HG02798 (cell line): ENCODE measurements at regions not wholly inside any gene's neighbourhood (a gene's known extent, or its start where the extent isn't known, plus 50 kb on each side); places are given as distances from the start of the nearest gene placed in this dataset.

Experiments
- ATAC-seq: cut with Tn5 transposase; IDR thresholded peaks from one replicate; pipeline ENCODE4 v1.9.1; 2021; ENCODE audit warnings: mild to moderate bottlenecking; ENCODE audit not compliant: unreplicated experiment, poor library complexity

DNA sequence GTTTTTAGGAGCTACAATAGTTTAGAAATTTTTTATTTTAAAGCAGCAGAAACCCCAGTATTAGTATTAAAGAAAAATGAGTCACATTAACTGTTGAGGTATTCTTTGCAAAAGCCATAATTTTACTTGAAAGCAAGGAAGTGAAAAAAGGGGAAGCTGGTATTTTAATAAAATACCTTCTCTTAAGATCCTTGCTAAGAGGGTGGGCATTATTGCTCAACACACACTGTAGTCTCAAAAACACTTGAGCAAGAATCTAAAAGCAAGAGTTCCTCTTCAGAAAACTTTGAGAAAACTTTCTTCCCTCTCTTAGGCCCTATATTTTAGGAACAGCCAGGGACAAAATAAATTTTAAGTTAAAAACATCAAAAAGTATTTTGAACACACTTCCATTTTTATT, 259.4 kb upstream of the DIAPH2 start:
- no peak for ATAC-seq

DNA sequence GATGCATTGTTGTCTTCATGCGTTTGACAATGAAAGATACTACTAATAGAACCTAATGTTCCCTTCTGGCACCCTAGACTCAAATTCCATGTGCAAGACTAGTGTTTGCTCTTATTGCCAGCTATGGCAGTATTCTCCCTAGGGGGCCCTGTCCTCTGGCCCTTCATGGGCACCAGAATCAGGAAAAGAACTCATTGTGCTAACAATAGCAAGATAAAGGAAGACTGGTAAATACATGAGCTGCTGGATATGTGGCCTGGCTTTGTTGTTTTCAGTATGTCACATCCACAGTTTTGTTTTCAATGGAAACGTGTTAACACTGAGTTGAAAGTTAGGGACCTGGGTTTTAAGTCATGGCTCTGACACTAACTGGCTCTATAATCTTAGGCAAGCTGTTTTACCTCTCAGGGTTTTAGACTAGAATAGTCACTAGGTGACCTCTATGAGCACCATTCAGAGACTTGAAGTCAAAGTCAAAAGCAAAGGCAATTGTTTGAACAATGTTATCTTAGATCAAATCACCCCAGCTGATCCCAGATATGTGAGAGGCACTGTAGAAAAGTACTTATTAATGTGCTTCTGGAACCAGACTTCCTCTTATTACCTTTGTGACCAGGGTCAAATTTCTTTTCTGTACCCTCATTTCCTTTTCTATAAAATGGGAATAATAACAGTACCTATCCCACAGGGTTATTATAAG, 253.7 kb upstream of the DIAPH2 start:
- ATAC-seq, result no peak

DNA sequence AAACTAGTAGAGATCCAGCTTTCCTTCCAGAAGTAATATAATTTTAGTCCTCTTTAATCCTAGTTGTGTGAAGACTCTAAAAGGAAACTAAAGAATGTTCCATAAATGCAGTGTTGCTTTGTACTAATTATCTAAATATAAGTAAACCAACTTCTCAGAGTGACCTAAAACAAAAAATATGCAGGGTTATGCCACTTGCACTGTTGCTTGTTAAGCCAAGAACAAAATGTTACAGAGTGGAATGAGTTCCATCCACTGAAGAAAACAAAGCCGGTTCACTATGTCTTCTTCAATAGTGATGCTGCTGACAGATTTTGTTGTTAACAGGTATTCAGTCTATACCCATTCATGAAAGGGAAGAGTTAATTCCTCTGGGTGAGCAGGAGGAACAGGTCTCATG, 252.0 kb upstream of the DIAPH2 start:
- ATAC-seq, result no peak

DNA sequence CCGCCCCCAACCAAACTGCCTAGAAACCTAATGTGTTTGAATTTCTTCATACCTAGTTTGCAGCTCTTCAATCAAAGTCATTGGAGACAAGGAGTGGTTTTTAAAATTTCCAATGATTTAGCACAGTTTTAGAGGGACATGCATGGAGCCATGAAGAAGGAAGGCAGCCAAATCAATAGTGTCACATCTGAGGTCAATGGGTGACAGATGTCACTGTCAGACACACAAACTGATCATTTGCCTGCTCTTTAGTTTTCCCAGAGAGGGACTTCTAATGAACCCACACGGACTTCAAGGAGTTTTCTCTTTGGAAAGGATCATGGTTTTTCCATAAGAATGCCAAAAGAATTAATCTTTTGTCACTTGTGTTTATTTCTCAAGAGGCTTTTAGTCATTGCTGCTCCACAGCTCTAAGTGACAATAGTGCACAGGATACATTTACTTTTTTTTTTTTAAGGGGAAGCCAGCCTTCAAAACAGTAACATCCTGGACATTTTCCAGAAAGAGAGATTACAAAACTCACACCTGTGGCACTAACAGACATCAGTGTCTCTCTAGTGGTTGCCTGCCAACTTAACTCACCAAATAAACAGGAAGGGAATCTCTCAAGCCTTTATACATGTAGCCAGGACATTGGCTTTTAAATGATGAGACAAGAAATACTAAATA, 251.1 kb upstream of the DIAPH2 start:
- ATAC-seq, result no peak

DNA sequence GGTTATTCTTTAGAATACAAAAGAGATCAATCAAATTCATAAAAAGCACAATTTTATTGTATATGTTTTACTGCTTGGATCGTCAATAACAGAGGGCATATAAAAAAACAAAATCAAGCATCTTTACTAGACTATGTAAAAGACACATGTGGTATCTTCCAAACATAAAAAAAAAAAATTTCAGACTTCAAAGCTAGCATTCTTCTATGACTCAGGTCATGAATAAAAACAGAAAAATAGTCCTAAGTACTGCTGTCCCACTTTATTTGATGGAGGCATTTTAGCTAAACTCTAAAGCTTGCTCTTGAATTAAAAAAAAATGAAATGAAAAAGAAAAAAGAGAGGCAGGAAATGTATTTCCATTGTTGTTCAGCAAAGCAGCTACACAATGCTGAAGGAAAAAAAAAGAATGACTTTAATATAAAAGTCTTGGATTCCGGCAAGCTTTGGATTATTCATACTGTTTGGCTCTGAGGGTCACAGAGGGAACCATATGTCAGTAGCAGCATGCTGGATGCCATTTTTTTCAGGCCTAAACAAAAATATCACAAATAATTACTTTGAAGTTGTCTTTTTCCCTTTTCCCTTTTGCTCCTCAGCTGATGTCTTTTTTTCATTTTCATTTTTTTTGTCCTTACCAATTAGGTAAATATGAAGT, 249.1 kb upstream of the DIAPH2 start:
- no peak for ATAC-seq

DNA sequence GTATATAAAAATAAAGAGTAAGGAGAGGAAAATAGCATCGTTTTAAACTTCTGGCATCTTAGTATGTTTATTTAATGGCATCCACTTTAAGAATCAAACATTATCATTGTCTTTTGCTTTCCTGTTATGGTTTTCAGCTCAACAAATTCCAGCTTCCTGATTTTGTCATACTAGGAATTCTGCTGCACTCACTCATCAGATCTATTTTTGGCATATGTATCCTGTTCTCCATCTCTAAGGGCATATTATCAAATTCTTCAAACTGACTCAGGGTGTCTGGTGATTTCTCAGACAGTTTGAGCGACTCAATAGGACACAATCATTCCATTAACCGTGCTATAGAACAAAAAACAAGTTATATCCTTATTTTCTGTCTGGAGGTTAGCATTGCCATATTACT, 248.5 kb upstream of the DIAPH2 start:
- ATAC-seq, result no peak

DNA sequence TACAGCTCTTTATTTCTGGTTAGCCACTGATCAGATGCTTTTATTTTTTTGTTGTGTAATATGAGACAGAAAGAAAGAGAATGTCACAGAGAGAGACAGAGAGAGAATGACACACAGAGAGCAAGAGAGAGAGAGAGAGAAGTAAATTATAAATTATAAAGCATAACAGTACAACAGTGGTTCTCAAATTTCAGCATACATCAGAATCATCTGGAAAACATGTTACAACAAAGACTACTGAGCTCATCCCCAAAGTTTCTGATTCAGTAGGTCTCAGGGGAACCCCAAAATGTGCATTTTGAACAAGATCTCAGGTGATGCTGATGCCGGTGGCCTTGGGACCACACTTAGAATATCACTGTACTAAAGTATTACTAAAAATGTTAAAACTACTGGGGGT, 245.8 kb upstream of the DIAPH2 start:
- no peak for ATAC-seq

DNA sequence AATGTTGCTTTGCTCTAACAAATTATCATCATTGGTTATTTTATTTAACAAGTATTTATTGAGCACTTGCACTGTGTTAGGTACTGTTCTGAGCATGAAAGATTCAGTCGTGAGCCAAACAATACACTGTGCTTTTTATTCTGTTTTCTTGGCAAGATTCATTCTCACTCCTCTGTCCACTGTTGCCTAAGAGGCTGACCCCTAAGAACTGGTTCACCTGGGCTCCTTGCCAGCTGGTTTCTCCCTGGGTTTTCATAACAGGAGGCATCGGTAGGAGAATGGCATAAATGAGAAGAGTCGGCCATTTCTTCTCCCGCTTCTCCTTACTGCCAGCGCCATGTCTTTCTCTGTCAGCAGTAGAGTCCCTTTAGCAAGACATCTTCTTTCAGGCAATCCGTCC, 243.7 kb upstream of the DIAPH2 start:
- no peak for ATAC-seq

DNA sequence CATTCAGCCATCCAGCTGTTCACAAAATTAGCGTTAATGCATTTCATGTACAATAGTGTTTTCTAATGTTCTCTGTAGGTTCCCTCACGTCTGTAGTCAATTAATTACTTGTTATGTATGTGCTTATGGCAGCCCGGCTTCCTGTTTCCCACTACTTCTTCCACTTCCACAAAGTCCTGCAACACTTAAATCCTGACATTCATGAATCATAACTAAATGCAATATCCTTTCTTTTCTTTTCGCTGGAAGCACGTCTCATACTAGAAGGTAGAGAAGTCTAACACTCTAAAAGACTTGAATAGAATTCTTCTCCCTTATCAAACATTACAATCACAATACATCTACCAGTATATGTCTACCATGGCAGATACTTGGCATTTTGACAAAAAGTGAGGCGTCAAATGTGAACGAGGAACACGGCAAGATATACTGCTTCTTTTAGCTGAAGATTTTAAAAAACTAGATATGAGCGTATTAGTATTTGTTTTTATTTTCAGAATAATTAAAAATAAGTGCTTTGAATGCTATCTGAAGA, 239.0 kb upstream of the DIAPH2 start:
- no peak for ATAC-seq

DNA sequence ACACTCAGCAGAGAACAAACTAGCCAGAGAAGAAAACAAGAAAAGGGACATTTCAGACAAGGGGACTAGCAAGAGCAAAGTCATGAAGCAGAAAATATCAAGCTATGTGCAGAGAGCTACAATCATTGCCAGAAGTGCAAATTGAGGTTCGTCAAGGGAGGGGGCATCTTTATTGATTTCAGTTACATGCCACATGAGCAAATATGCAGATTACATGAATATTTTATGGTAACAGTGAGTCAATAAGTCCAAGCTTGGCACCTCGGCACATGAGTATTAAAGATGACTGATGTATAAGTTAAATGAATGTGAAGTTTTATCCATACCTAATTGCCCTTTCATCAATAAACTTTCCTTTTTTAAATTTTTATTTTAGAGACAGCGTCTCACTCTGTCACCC, 238.1 kb upstream of the DIAPH2 start:
- no peak for ATAC-seq

DNA sequence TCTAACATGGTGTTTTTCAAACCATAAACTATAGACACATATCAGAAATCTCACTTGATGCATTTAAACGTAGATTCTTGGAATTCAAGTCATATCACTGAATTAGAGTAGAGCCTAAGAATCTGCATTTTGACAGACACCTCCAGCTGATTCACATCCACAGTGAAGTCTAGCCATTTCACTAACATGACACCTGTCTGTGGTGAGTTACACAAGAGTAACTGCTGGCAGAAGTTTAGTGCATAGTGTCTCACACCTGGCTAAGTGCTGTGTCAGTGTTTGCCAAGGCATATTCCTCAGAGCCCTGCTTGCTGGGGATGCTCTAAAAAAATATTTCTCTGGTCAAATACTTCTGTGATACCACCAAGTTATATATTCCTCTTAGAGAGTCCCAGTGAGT, 237.5 kb upstream of the DIAPH2 start:
- no peak for ATAC-seq

DNA sequence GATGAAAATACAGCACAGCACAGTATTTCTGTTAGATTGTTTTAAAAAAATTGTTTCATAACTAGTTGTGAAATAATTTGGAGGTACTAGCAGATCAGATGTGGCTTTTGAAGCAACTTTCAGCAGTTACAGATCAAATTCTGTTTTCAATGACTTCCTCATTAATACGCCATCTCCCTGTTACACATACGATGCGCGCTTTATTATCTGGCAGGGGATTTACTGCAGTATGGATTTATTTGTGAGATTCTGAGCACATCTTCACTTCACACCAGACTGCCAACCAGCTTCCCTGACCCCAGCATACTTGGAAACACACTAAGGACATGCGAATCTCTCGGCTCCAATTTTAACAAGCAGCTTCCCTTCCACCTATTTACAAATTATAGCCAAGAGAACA, 235.5 kb upstream of the DIAPH2 start:
- ATAC-seq, result no peak

DNA sequence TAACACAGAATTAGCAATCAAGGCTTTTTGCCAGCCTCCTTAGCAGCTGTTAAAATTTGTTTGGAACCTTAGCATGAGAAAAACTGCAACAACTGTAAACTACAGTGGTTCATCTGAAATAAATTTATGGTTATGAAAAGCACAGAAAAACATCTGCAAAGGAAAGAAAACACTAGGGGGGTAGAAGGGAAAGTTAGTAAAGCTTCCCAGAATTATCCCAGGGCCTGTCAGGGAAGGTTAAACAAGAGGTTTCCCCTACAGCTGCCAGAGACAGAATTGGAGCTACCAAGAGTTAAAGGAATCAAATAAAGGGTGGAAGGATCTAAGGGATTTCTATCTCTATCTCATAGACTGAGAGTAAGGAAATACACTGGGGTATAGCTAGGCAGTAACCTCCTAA, 234.7 kb upstream of the DIAPH2 start:
- no peak for ATAC-seq

DNA sequence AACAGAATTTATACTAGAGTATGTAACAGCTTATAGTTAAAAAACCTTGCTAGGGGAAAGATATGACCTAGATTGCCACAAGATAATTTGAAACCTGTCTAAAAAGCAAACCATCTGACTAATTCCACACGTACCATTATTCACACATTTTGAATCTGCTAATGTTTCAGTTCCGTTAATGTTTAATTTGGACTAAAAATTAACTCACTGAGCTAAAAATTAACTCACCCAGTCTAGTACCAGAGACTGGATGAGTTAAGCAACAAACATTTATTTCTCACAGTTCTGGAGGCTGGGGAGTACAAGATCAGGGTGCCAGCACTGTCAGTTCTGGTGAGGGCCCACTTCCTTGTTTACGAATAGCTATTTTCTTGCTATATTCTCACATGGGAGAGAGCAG, 231.5 kb upstream of the DIAPH2 start:
- ATAC-seq, result peak; percentile 79

DNA sequence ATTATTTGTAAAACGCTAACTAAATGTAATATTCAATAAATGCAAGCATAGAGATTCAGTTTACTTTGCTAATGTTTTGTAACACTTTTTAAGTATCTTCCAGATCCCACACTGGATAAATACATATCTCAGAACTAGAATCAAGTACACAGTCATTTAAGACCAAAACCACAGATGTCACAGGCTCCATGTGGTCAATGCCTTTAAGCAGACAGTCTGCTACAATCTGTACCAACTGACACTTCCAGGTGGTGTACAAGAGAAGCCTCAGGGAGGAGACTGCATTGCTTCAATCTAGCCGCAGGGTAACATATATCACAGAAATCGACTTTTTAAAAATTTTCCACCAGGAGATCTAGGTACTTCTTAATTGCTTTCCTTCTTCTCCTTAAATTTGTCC, 229.6 kb upstream of the DIAPH2 start:
- ATAC-seq, result peak; percentile 58

DNA sequence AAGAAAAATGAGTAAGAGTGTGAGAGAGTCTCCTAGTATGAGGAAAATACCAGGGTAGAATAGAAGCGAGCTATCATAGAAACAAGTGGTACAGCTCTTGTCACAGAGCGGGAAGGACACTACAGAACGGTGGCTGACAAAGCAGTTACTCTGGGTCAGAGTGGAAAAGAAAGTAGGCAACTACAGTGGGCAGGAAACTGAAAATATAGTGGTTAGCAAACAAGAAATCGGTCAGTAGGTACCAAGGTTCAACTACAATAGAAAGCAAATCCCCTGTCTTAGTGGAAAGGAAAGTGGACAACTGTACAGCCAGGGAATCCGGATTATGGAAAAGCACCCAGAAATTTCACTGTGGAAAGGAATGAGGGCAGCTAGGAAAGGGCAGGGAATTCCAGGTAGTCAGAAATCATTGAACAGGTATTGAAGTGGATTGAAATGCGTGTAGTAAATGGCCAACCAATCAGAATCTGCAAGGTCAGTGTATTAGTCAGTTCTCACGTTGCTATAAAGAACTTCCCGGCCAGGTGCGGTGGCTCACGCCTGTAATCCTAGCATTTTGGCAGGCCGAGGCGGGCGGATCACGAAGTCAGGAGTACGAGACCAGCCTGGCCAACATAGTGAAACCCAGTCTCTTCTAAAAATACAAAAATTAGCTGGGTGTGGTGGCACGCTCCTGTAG, 219.6 kb upstream of the DIAPH2 start:
- no peak for ATAC-seq

DNA sequence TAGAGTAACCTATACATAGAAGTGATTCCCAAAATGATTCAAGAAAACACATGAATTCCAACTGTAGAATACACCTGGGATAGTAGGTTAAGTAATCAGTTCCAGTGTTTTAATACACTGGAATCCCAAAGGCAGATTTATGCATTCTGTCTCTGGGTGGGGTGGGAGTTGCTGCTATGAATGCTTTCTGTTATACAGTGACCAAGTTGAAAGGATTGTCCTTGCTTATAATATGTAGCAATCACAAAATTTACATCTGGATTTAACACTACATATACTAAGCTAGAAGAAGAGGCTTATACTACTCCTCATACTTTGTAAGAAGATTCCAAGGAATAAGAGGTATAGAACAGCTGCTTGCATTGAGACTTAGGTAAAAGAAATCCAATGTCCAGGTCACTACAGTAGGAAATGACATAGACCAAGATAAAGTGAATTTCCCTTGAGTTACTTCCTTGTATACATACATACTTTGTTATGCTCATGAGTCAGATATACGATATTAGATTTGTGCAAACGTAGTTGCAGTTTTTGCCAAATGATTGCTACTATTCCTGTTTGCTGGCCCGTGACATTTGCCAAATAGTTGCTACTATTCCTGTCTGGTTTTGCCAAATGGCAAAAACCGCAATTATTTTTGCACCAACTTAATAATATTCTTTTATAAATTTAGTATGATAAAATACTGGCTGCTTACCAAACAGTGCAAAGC, 210.5 kb upstream of the DIAPH2 start:
- ATAC-seq, result no peak

DNA sequence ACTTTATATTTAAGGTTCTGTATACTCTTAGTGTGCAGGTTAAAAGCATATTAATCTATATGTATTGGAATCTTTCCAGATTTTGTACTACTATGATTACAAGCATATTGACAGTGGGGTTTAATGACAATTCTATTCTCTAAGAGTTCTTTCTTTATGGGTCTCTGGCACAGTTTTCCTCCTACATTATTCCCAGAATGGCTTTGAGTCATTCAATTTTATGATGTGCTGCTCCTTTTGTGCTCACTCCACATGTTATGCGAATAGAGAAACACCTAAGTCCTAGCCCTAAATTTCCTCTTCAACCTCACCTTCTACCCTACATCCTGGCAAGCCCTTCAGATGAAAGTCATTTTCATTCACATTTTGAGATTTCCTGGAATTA, 209.9 kb upstream of the DIAPH2 start:
- ATAC-seq, result no peak

DNA sequence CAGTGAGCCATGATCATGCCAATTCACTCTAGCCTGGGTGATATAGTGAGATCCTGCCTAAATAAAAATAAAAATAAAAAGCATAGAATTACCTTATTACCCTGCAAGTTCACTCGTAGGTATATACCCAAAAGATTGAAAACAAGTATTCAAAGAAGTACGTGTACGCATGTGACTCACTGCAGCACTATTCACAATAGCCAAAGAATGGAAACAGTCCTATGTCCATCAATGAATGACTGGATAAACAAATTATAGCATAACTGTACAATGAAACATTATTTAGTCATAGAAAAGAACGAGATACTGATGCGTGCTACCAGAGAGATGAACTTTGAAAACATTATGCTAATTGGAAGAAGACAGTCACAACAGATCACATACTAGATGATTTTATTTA, 204.6 kb upstream of the DIAPH2 start:
- ATAC-seq, result no peak

DNA sequence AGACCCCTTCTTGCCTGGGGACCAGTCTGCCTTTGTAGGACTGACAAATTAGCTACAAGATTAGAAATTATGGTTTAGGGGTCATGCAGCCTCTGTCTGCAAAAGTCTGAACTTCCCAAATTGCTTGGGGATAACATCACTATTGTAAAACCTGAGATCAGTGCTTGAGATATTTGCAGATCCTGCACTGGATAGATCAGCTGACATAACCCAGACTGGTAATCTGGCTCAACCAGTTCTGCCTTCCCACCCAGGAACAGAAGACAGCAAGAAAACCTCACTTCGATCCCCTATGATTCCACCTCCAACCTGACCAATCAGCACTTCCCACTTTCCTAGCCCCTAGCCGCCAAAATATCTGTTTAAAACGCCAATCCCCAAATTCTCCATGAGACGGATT, 202.8 kb upstream of the DIAPH2 start:
- ATAC-seq, result no peak
